Hepatocyte (in vitro differentiated cells): ENCODE measurements at regions not wholly inside any gene's neighbourhood (a gene's known extent, or its start where the extent isn't known, plus 50 kb on each side); places are given as distances from the start of the nearest gene placed in this dataset.

ENCODE experiments used
- CTCF ChIP-seq: fragments of 200-600 bp; sonication (generic); IDR thresholded peaks from 2 replicates; pipeline ENCODE4 v1.5.1; 2016; ENCODE audit warnings: antibody characterized with exemption, mild to moderate bottlenecking; ENCODE audit not compliant: poor library complexity
- EZH2phosphoT487 ChIP-seq: fragments of 200-600 bp; sonication (generic); IDR thresholded peaks from one replicate; pipeline ENCODE4 v1.6.1; 2018; ENCODE audit warnings: antibody characterized with exemption, mild to moderate bottlenecking, low read depth, moderate library complexity; ENCODE audit not compliant: unreplicated experiment, severe bottlenecking

DNA sequence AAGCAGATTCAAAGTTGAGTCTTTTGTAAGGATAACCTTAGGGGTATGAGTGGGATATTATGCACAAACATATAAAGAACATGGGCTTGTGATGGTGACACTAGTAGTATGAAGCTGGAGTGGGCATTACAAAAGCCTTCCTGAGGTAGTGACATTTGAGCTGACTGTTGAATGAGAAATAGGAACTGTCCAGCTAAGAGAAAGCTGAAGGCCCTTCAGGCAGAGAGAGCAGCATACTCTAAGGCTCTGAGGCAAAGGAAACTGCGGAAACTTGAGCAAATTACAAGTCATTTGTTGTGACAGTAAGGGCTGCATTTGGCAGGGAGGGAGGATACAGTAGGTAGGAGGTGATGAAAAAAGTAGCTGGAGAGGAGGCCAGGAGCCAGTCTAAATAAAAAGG lies 190.7 kb upstream of the CD96 start:
- TF ChIP-seq EZH2phosphoT487 (no peak), CTCF (no peak)
